Dermis microvascular lymphatic vessel endothelial cell (primary cell): ENCODE measurements at regions not wholly inside any gene's neighbourhood (a gene's known extent, or its start where the extent isn't known, plus 50 kb on each side); places are given as distances from the start of the nearest gene placed in this dataset.

Experiments
- DNase-seq, 2 donors: peaks; one replicate each; pipeline versions ENCODE4 v3.0.0 to v3.0.0-alpha.2; 2010; ENCODE audit warnings: low read depth in 2 of 2

GRCh38 chr5:43940562-43940961 lies 337.6 kb downstream of the NNT start:
- DNase-seq: no peak

DNA sequence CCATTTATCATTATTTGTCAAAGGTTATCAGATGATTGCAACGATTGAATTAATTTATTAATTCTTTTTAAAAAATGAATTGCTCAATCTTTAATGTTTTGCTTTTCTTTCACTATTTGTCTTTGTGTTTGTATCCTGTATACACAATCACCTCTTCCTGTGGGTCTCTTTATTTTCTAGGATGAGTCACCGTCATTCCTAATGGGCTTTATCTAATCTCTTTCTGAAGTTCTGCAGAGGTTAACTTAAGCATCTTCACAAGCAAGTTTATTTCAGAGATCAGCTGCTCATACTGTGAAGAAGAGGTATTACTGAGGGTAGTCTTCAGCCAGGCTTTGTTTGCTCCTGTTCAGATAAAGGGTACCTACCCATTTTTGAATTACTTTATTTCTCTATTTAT lies 323.9 kb downstream of the NNT start:
- DNase-seq: no peak

- no peak for DNase-seq
Measured at GRCh38 chr5:43920422-43920821, 317.4 kb downstream of the NNT start.

DNA sequence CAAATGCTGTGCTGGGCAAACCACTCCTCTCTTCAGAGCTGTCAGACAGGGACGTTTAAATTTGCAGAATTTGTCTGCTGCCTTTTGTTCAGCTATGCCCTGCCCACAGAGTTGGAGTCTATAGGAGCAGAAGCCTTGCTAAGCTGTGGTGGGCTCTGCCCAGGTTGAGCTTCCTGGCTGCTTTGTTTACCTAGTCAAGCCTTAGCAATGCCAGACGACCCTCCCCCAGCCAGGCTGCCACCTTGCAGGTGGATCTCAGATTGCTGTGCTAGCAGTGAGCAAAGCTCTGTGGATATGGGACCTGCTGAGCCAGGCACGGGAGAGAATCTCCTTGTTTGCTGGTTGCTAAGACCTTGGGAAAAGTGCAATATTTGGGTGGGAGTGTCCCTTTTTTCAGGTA lies 314.9 kb downstream of the NNT start:
- DNase-seq: no peak

DNA sequence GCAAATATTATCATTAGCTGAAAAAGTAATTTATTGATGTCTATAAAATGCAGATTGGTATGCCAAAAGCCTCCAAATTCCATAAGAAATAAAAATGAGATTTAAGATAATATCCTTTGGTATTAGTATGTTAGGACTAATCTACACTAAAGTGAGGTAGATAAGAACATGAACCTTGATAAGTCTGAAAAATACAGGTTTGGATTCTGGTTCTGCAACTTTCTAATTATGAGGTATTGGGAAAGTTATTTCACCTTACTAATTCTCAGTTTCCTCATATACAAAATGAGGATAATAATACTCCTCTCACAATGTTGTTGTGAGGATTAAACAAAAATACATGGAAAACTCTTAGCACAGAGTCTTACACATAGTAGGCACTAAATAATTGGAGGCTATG lies 300.1 kb downstream of the NNT start:
- no peak for DNase-seq

DNA sequence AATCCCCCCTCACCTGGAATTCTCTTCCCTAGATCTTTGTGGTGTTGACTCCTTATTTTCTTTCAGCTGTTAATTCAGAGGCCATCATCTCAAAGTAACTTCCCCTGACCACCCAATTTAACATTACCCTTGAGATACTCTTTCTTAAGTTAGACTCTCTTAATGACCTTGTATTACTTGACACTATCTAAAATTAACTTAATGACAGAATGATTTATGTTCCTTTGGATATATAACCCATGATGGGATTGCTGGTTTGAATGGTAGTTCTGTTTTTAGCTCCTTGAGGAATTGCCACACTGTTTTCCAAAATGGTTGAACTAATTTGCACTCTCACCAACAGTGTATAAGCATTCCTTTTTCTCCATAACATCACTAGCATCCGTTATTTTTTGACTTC lies 298.0 kb downstream of the NNT start:
- no peak for DNase-seq

DNA sequence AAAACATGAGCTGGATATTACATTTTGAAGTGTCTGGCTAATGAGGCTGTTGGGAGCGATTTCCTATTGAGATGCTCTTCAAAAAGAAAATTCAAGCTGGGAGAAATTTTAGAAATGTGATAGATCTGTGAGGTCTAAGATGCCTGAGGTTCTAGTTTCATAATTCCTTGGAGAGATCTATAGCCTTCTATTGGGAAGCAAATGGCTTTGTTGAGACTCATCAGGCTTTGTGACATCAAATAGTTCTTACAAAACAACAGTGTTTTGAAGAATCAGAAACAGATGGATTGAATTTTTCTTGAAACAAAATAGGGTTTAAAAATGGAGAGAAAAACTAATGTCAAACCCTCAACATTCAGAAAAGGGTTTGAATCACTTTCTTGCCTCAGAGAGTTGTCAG lies 292.9 kb downstream of the NNT start:
- no peak for DNase-seq

GRCh38 chr5:43893951-43894684 lies 291.1 kb downstream of the NNT start:
- DNase-seq: no peak

GRCh38 chr5:43891112-43891511 lies 288.1 kb downstream of the NNT start:
- DNase-seq: no peak

DNA sequence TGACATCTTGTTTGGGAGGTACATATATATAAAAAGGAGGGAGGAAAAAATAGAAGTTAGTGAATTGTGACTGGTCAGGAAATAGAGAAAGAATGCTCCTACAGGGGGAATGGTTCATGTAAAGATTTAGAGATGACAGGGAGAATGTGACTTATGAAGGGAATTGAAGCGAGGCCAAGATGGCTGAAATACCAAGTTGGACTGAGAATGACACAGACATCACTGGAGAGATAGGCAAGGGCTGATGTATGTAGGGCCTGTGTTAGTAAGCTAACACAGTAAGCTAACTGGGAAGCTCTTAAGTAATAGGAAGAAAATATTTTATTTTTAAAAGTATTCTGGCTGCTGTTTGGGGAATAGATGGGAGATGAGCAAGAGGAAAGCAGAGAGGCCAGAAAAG lies 286.3 kb downstream of the NNT start:
- no peak for DNase-seq

DNA sequence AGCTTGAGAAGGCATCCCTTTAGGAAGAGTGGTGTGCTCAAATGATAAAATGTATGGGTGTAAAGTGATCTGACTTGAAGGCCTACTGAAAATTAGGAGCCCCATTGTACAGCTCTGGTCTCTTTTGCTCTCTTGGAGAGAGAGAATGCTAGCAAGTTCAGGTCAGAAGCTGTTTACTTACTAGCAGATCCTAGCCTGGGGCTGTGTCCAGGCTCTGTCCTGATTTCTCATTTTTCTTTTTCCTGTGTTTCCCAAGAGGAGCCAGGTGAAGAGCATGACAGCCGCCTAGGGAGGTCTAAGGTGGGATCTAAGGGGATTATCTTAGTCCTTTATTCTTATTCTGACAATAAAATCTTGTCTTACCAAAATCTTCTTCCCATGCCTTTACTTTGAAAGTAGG lies 272.8 kb downstream of the NNT start:
- DNase-seq: no peak

DNA sequence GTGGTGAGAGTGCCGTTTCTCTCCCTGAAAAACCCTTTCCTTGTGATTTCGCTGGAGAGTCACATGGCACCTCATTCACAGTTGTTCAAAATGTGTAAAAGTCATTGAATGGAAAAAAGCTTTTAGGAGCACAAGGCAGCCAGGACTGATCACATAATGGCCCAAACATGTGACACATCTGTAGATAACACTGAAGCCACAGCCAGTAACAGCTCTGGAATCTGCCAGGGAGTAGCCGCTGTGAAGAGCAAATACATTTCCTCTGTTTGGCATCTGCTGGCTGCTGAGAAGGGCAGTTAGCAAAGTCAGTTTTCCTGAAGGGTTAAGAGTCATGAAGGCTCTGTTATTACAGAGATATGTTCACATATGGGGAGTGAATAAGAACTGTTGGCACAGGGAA lies 271.8 kb downstream of the NNT start:
- DNase-seq: peak; percentile 3 to 41

DNA sequence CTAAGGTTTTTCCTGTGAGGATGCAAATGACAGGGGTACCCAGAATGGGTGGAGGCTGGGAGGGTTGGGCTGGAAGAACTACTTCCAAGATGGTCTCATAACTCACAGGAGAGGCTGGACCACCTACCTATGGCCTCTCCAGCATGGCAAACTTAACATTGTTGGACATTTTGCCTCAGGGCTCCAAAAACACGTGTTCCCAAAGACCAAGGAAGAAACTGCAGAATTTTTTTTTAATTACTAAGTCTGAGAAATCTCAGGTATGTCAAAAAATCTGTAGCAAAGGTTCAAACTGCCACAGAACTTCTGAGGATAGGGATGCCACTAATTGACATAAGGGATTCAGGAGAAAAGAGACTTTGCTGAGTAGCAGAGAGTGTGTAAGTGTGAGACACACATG lies 270.8 kb downstream of the NNT start:
- no peak for DNase-seq

- no peak for DNase-seq
Measured at GRCh38 chr5:43859309-43859708, 256.3 kb downstream of the NNT start.

DNA sequence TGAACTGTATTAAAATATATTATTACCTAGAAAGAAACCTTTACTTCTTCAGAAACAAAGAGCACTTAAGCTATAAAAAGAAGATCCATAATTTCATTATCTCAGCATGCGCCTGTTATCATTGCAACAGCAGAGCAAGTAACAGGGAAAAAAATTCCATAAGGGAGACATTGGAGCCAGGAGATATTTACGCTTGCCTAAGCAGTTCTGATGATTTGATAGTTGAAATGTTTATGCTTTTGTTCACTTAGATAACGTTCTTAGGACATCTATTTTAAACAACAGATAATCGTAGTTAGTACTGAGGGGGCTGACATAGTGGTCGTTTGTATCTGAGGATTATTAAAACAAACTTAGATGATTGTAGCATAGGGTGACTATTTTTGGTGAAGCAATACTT lies 252.5 kb downstream of the NNT start:
- no peak for DNase-seq

- DNase-seq: no peak
Measured at GRCh38 chr5:43854697-43855292, 251.8 kb downstream of the NNT start.

GRCh38 chr5:43852279-43852678 lies 249.3 kb downstream of the NNT start:
- DNase-seq: no peak

DNA sequence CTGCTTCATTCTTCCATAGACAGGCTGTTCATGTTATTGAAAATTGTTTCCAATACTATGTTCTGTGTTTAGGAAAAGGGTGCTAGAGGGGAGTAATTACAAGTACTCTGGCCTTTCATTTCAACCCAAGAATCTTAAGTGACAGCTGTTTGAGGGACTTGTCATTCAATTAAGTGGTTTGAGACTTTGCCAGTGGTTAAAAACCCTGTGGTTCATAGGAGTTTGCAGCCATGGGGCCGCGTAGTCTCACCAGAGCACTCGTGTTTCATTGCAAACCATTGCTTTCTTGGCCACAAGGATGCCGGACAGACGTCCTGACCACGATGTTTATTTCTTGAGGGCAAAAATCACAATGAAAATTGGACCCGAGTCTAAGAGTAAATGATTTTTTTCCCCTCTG lies 248.8 kb downstream of the NNT start:
- no peak for DNase-seq

GRCh38 chr5:43840424-43841125 lies 237.6 kb downstream of the NNT start:
- DNase-seq: no peak

GRCh38 chr5:43839218-43839617 lies 236.2 kb downstream of the NNT start:
- DNase-seq: no peak

- no peak for DNase-seq
Measured at GRCh38 chr5:43837996-43838395, 235.0 kb downstream of the NNT start.

GRCh38 chr5:43837091-43837490 lies 234.1 kb downstream of the NNT start:
- no peak for DNase-seq

DNA sequence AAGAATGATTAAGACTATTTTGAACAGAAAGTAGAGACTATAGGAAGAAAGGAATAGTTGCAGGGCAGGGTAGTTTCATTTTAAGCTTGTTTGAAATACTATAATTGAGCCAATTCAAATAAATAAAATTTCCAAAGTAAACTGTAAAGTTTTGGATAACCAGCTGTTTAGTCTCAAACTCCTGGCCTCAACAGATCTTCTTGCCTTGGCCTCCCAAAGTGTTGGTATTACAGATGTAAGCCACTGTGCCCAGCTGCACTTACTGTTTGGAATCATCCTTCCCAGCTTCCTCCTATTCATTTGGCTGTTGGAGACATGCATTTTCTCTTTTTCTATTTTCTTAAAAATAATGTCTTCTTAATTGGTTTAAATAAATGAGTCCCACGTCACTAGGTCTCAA lies 231.0 kb downstream of the NNT start:
- no peak for DNase-seq
